Upper lobe of right lung (tissue), 1 donor: ENCODE measurements at regions not wholly inside any gene's neighbourhood (a gene's known extent, or its start where the extent isn't known, plus 50 kb on each side); places are given as distances from the start of the nearest gene placed in this dataset.

Experiments used
- ATAC-seq: fragments of 200-7000 bp; cut with Tn5 transposase; one replicate; pipeline ENCODE4 v1.9.1; 2020; ENCODE audit warnings: mild to moderate bottlenecking, moderate library complexity
- DNase-seq: peaks from one replicate; pipeline ENCODE4 v3.0.0-alpha.2; 2020
- H3K27ac ChIP-seq: fragments of 200-600 bp; one replicate; pipeline ENCODE4 v1.8.0; 2022
- H3K27me3 ChIP-seq: fragments of 200-600 bp; one replicate; pipeline ENCODE4 v1.8.0; 2022; ENCODE audit warnings: mild to moderate bottlenecking
- H3K36me3 ChIP-seq: fragments of 200-600 bp; one replicate; pipeline ENCODE4 v1.8.0; 2022
- H3K4me1 ChIP-seq: fragments of 200-600 bp; one replicate; pipeline ENCODE4 v1.8.0; 2022
- H3K4me3 ChIP-seq: fragments of 200-600 bp; one replicate; pipeline ENCODE4 v1.8.0; 2022; ENCODE audit warnings: mild to moderate bottlenecking
- H3K9me3 ChIP-seq: fragments of 200-600 bp; one replicate; pipeline ENCODE4 v1.8.0; 2022
- CTCF ChIP-seq: fragments of 200-600 bp; IDR thresholded peaks from one replicate; pipeline ENCODE4 v1.8.0; 2022; ENCODE audit warnings: antibody characterized with exemption
- intact Hi-C: fragments of 100-400 bp; cut with DNase I; formaldehyde crosslinking; loops from one replicate; pipeline ENCODE4 v1.11.0; 2022
- donor health status: DM: no; HTN: yes; CAD: no; lungs with severe emphysema.

GRCh38 chr13:87344176-87344575 is 327.0 kb upstream of the SLITRK5 start:
- TF ChIP-seq CTCF: no peak
- Histone ChIP-seq H3K4me1 (no peaks in the 10 kb centered on the region), H3K27ac (no peak overlapping the region), H3K4me3 (no peak overlapping the region), H3K9me3 (no peaks in the 10 kb centered on the region), H3K36me3 (no peaks in the 10 kb centered on the region), H3K27me3 (no peaks in the 10 kb centered on the region)
- ATAC-seq (no peak), DNase-seq (no peak)
- intact Hi-C loops: no loop called here

DNA sequence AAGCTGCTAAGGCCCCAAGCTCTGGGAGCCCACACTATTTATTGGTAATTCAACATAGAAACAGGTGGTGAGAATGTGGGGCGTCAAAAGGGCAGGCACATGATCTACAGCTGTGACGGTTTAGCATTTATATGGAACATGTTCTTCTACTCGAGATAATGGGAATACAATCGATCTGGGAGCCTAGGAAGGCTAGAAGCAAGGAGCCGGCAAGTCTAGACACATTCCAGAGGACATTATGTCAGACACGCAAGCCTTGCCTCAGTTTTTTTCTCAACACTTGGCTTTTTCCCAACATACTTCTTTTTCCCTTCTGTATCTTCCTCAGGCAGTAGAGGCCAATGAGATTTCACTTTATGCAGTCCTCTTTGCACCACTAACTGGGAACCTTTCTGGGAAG is 315.7 kb upstream of the SLITRK5 start:
- Histone ChIP-seq H3K4me1 (no peaks in the 10 kb centered on the region), H3K4me3 (no peak overlapping the region), H3K27me3 (no peaks in the 10 kb centered on the region), H3K9me3 (no peaks in the 10 kb centered on the region), H3K27ac (no peak overlapping the region), H3K36me3 (no peaks in the 10 kb centered on the region)
- TF ChIP-seq CTCF: no peak
- ATAC-seq (no peak), DNase-seq (no peak)
- intact Hi-C loops: no loop called here

- DNase-seq (peak; percentile 67), ATAC-seq (peak; percentile 91)
- Histone ChIP-seq H3K36me3 (no peaks in the 10 kb centered on the region), H3K4me1 (no peaks in the 10 kb centered on the region), H3K27me3 (no peaks in the 10 kb centered on the region), H3K4me3 (no peak overlapping the region), H3K27ac (no peak overlapping the region), H3K9me3 (no peaks in the 10 kb centered on the region)
- intact Hi-C loops: no loop called here
- no peak for TF ChIP-seq CTCF
Observed at GRCh38 chr13:87356314-87356713, 314.9 kb upstream of the SLITRK5 start.

DNA sequence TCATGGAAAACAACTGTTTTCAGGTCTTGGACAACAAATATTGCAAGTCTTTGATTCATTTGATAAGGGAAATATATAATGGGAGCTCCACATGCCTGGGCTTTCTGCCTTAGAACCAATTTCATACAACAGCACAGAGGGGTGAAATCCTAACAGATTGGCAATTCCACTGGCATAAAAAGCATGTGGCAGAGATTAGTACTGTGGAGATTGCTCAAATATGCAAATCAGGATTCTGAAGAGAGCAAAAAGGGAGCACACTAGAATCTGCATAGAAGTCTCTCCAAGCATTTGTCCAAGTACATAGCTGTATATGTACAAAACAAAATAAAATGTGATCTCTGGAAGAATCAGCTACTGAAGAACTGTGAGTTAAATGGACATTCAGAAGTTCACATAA is 312.9 kb upstream of the SLITRK5 start:
- no peaks in the 10 kb centered on the region for H3K9me3 ChIP-seq
- H3K4me3 ChIP-seq: no peak overlapping the region
- no peaks in the 10 kb centered on the region for H3K4me1 ChIP-seq
- H3K36me3 ChIP-seq: no peaks in the 10 kb centered on the region
- no peak overlapping the region for H3K27ac ChIP-seq
- no peaks in the 10 kb centered on the region for H3K27me3 ChIP-seq
- intact Hi-C loops: no loop called here
- ATAC-seq (no peak), DNase-seq (no peak)
- TF ChIP-seq CTCF: no peak

GRCh38 chr13:87361216-87361615 is 310.0 kb upstream of the SLITRK5 start:
- intact Hi-C loops: no loop called here
- no peaks in the 10 kb centered on the region for H3K36me3 ChIP-seq
- DNase-seq (no peak), ATAC-seq (no peak)
- no peaks in the 10 kb centered on the region for H3K9me3 ChIP-seq
- no peak overlapping the region for H3K4me3 ChIP-seq
- H3K4me1 ChIP-seq: no peaks in the 10 kb centered on the region
- no peaks in the 10 kb centered on the region for H3K27me3 ChIP-seq
- H3K27ac ChIP-seq: no peak overlapping the region
- no peak for TF ChIP-seq CTCF

GRCh38 chr13:87368639-87369038 is 302.5 kb upstream of the SLITRK5 start:
- intact Hi-C loops: no loop called here
- Histone ChIP-seq H3K4me3 (no peak overlapping the region), H3K4me1 (no peaks in the 10 kb centered on the region), H3K9me3 (no peaks in the 10 kb centered on the region), H3K36me3 (no peaks in the 10 kb centered on the region), H3K27ac (no peak overlapping the region), H3K27me3 (no peaks in the 10 kb centered on the region)
- DNase-seq: no peak
- ATAC-seq: no peak
- no peak for TF ChIP-seq CTCF
